ENCODE measurements at regions not wholly inside any gene's neighbourhood (a gene's known extent, or its start where the extent isn't known, plus 50 kb on each side); places are given as distances from the start of the nearest gene placed in this dataset.

DNA sequence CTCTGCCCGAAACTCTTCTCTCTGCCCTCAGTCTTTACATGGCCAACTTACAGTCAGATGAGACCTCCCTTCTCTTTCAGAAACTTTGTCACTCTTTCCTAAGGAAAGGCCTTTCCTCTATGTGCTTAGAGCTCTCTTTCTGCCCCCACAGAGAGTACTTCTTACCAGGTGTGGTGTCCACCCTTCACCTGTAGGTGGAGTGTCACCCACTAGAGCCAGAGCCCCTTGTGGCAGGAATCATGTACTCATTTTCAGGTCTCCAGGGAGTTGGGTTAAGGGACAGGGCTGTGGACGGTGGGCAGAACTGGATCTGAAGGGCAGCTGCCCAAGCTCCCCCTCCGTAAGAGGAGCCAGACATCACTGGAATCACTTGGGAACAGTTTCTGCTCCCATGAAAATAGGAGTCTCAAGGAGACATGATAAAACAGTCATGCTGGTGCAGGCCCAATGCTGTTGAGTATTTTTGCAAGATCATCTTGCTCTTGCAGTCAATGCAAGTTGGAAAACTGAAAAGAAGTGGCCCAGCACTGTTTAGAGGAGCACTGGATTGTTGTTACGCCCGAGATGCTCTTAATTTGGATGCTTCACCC is 436.7 kb downstream of the ZSWIM6 start:
- DNase-seq = no peak
- CTCF ChIA-PET = no interaction called here
- no peaks in the 10 kb centered on the region for H3K36me3 ChIP-seq (ENCODE audit: insufficient read depth, low read length)
- peaks cover 7 to 20% of the 10 kb centered on the region in 2 donors for H3K27me3 Mint-ChIP-seq
- POLR2A ChIA-PET = no interaction called here
- H3K27me3 ChIP-seq (ENCODE audit: insufficient read depth, low read length, poor library complexity, severe bottlenecking) = no peaks in the 10 kb centered on the region
- H3K27ac ChIP-seq (ENCODE audit: low read depth, low read length) = no peak overlapping the region
- no peaks in the 10 kb centered on the region for H3K4me1 ChIP-seq (ENCODE audit: insufficient read depth, low read length)
- H3K4me3 ChIP-seq (ENCODE audit: low read length) = no peak overlapping the region
- no peaks in the 10 kb centered on the region for H3K36me3 Mint-ChIP-seq
- H3K4me1 Mint-ChIP-seq = no peaks in the 10 kb centered on the region
- no peak overlapping the region for H3K27ac Mint-ChIP-seq
- no peak overlapping the region for H3K4me3 Mint-ChIP-seq
- H3K9me3 Mint-ChIP-seq = peaks cover 0 to 3% (median 0%) of the 10 kb centered on the region in 5 donors
- no peaks in the 10 kb centered on the region for H3K9me3 ChIP-seq (ENCODE audit: low read length)

- H3K9me3 ChIP-seq (ENCODE audit: low read length) = no peaks in the 10 kb centered on the region
- POLR2A ChIA-PET = no interaction called here
- no peaks in the 10 kb centered on the region for H3K36me3 Mint-ChIP-seq
- H3K27ac ChIP-seq (ENCODE audit: low read depth, low read length) = no peak overlapping the region
- H3K27me3 ChIP-seq (ENCODE audit: insufficient read depth, low read length, poor library complexity, severe bottlenecking) = no peaks in the 10 kb centered on the region
- H3K9me3 Mint-ChIP-seq = peaks cover 0 to 3% (median 0%) of the 10 kb centered on the region in 5 donors
- no peak overlapping the region for H3K27ac Mint-ChIP-seq
- H3K4me1 ChIP-seq (ENCODE audit: insufficient read depth, low read length) = no peaks in the 10 kb centered on the region
- no peaks in the 10 kb centered on the region for H3K4me1 Mint-ChIP-seq
- H3K4me3 ChIP-seq (ENCODE audit: low read length) = no peak overlapping the region
- DNase-seq = no peak
- H3K4me3 Mint-ChIP-seq = no peak overlapping the region
- CTCF ChIA-PET = no interaction called here
- no peaks in the 10 kb centered on the region for H3K36me3 ChIP-seq (ENCODE audit: insufficient read depth, low read length)
- H3K27me3 Mint-ChIP-seq = peaks cover 4 to 20% of the 10 kb centered on the region in 2 donors
Observed at GRCh38 chr5:61771062-61771461, 439.0 kb downstream of the ZSWIM6 start.

DNA sequence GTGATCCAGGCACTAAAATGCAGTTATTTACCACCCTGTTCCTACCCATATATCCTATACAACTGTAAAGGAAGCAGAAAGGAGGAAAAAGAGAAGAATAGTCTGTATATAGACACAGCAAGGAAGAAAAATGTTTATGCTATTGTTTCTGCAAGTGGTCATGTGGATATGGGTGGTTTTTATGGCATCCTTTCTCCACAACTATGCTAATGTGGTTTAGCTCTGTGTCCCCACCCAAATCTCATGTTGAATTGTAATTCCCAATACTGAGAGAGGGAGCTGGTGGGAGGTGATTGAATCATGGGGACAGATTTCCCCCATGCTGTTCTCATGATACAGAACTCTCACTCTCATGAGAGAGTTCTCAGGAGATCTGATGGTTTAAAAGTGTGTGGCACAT is 439.8 kb downstream of the ZSWIM6 start:
- H3K27ac ChIP-seq (ENCODE audit: low read depth, low read length) = no peak overlapping the region
- Mint-ChIP-seq H3K27ac (no peak overlapping the region), H3K36me3 (no peaks in the 10 kb centered on the region), H3K9me3 (peaks cover 0 to 3% (median 0%) of the 10 kb centered on the region in 5 donors), H3K27me3 (peaks cover 4 to 16% of the 10 kb centered on the region in 2 donors), H3K4me3 (no peak overlapping the region), H3K4me1 (no peaks in the 10 kb centered on the region)
- no peak overlapping the region for H3K4me3 ChIP-seq (ENCODE audit: low read length)
- H3K27me3 ChIP-seq (ENCODE audit: insufficient read depth, low read length, poor library complexity, severe bottlenecking) = no peaks in the 10 kb centered on the region
- DNase-seq = no peak
- H3K9me3 ChIP-seq (ENCODE audit: low read length) = no peaks in the 10 kb centered on the region
- H3K36me3 ChIP-seq (ENCODE audit: insufficient read depth, low read length) = no peaks in the 10 kb centered on the region
- CTCF ChIA-PET = no interaction called here
- no peaks in the 10 kb centered on the region for H3K4me1 ChIP-seq (ENCODE audit: insufficient read depth, low read length)
- POLR2A ChIA-PET = no interaction called here

DNA sequence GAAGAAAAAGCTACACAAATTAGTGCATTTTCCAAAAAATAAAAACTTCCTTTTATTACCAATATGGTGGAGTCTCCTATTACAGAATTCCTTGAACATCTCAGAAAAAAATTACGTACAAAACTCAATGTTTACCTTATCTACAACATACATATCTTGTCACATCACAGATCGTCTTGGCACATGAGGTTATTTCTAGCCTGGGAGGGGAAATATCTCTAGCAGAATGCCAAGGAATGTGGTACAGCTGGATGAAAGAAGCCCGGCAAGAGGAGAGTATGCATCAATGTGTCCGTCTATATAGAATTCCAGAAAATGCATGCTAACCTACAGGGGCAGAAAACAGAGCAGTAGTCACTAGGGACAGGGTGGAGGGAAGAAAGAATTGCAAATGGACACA is 443.8 kb downstream of the ZSWIM6 start:
- H3K27me3 Mint-ChIP-seq = peaks cover 9 to 24% of the 10 kb centered on the region in 2 donors
- no peaks in the 10 kb centered on the region for H3K36me3 Mint-ChIP-seq
- ChIA-PET POLR2A (no interaction called here), CTCF (no interaction called here)
- no peaks in the 10 kb centered on the region for H3K4me1 Mint-ChIP-seq
- Histone ChIP-seq H3K4me1 (ENCODE audit: insufficient read depth, low read length) (no peaks in the 10 kb centered on the region), H3K36me3 (ENCODE audit: insufficient read depth, low read length) (no peaks in the 10 kb centered on the region), H3K4me3 (ENCODE audit: low read length) (no peak overlapping the region), H3K9me3 (ENCODE audit: low read length) (no peaks in the 10 kb centered on the region), H3K27me3 (ENCODE audit: insufficient read depth, low read length, poor library complexity, severe bottlenecking) (no peaks in the 10 kb centered on the region), H3K27ac (ENCODE audit: low read depth, low read length) (no peak overlapping the region)
- H3K9me3 Mint-ChIP-seq = no peaks in the 10 kb centered on the region
- no peak for DNase-seq
- peak overlapping the region in 1 of 7 donors; percentile 1 for H3K4me3 Mint-ChIP-seq
- H3K27ac Mint-ChIP-seq = no peak overlapping the region

GRCh38 chr5:61777292-61777691 is 445.2 kb downstream of the ZSWIM6 start:
- H3K36me3 ChIP-seq (ENCODE audit: insufficient read depth, low read length) = no peaks in the 10 kb centered on the region
- Mint-ChIP-seq H3K36me3 (no peaks in the 10 kb centered on the region), H3K4me3 (no peak overlapping the region), H3K27me3 (peaks cover 9 to 24% of the 10 kb centered on the region in 2 donors), H3K4me1 (no peaks in the 10 kb centered on the region), H3K9me3 (no peaks in the 10 kb centered on the region), H3K27ac (no peak overlapping the region)
- DNase-seq = no peak
- ChIA-PET CTCF (no interaction called here), POLR2A (no interaction called here)
- H3K4me1 ChIP-seq (ENCODE audit: insufficient read depth, low read length) = no peaks in the 10 kb centered on the region
- H3K9me3 ChIP-seq (ENCODE audit: low read length) = no peaks in the 10 kb centered on the region
- no peaks in the 10 kb centered on the region for H3K27me3 ChIP-seq (ENCODE audit: insufficient read depth, low read length, poor library complexity, severe bottlenecking)
- H3K4me3 ChIP-seq (ENCODE audit: low read length) = no peak overlapping the region
- H3K27ac ChIP-seq (ENCODE audit: low read depth, low read length) = no peak overlapping the region

DNA sequence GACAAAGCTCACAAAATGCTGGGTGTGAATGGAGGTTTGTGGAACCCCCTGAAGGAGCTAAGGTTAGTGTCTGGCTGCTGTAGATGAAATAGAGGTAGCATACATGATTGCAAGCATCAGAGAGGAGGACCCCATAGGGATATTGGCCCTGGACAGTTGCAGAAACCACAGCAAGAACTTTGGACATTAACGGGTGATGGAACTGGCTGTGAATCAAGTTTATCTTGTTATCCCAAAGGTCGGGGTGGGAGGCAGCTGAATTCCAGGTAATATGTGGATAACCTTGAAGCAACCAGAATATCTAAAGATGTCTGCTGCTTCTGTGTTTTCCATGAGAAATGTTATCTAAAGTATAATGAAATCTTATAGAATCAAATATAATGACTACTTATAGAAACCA is 447.7 kb downstream of the ZSWIM6 start:
- Histone ChIP-seq H3K27me3 (ENCODE audit: insufficient read depth, low read length, poor library complexity, severe bottlenecking) (no peaks in the 10 kb centered on the region), H3K4me1 (ENCODE audit: insufficient read depth, low read length) (no peaks in the 10 kb centered on the region), H3K36me3 (ENCODE audit: insufficient read depth, low read length) (no peaks in the 10 kb centered on the region), H3K9me3 (ENCODE audit: low read length) (no peaks in the 10 kb centered on the region), H3K27ac (ENCODE audit: low read depth, low read length) (no peak overlapping the region), H3K4me3 (ENCODE audit: low read length) (no peak overlapping the region)
- H3K9me3 Mint-ChIP-seq = peaks cover 0 to 3% (median 0%) of the 10 kb centered on the region in 5 donors
- H3K27me3 Mint-ChIP-seq = peaks cover 9 to 24% of the 10 kb centered on the region in 2 donors
- H3K27ac Mint-ChIP-seq = no peak overlapping the region
- H3K4me1 Mint-ChIP-seq = no peaks in the 10 kb centered on the region
- DNase-seq = no peak
- no peaks in the 10 kb centered on the region for H3K36me3 Mint-ChIP-seq
- no peak overlapping the region for H3K4me3 Mint-ChIP-seq
- ChIA-PET CTCF (no interaction called here), POLR2A (no interaction called here)

GRCh38 chr5:61783481-61783880 is 451.4 kb downstream of the ZSWIM6 start:
- no peak for DNase-seq
- no peaks in the 10 kb centered on the region for H3K36me3 Mint-ChIP-seq
- ChIA-PET CTCF (no interaction called here), POLR2A (no interaction called here)
- no peak overlapping the region for H3K4me3 ChIP-seq (ENCODE audit: low read length)
- H3K36me3 ChIP-seq (ENCODE audit: insufficient read depth, low read length) = no peaks in the 10 kb centered on the region
- no peak overlapping the region for H3K4me3 Mint-ChIP-seq
- H3K27me3 Mint-ChIP-seq = peaks cover 9 to 20% of the 10 kb centered on the region in 2 donors
- H3K4me1 ChIP-seq (ENCODE audit: insufficient read depth, low read length) = no peaks in the 10 kb centered on the region
- no peak overlapping the region for H3K27ac ChIP-seq (ENCODE audit: low read depth, low read length)
- H3K27ac Mint-ChIP-seq = no peak overlapping the region
- H3K27me3 ChIP-seq (ENCODE audit: insufficient read depth, low read length, poor library complexity, severe bottlenecking) = no peaks in the 10 kb centered on the region
- H3K9me3 ChIP-seq (ENCODE audit: low read length) = no peaks in the 10 kb centered on the region
- H3K4me1 Mint-ChIP-seq = no peaks in the 10 kb centered on the region
- peaks cover 0 to 5% (median 0%) of the 10 kb centered on the region in 5 donors for H3K9me3 Mint-ChIP-seq

DNA sequence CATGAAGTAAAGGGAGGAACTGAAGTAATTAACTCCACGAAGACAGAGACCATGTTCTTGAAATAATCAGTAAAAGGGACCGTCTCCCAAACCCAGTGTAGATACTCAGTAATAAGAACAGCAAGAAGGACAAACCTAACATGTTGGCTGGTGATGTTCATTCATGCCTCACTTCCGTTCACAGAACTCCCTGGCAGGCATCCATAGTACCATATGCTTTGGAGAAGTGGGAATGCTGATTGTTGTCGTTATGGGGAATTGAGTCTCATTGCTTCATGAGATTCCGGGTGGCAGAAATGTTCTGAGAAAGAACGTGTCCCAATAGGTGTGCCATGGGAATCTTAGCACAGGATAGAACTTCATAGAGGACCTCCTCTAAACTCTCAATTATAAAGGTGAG is 452.3 kb downstream of the ZSWIM6 start:
- H3K36me3 Mint-ChIP-seq = no peaks in the 10 kb centered on the region
- POLR2A ChIA-PET = no interaction called here
- CTCF ChIA-PET = no interaction called here
- H3K27me3 Mint-ChIP-seq = peaks cover 3 to 13% of the 10 kb centered on the region in 2 donors
- no peaks in the 10 kb centered on the region for H3K36me3 ChIP-seq (ENCODE audit: insufficient read depth, low read length)
- peaks cover 0 to 5% (median 0%) of the 10 kb centered on the region in 5 donors for H3K9me3 Mint-ChIP-seq
- H3K9me3 ChIP-seq (ENCODE audit: low read length) = no peaks in the 10 kb centered on the region
- no peaks in the 10 kb centered on the region for H3K27me3 ChIP-seq (ENCODE audit: insufficient read depth, low read length, poor library complexity, severe bottlenecking)
- H3K27ac ChIP-seq (ENCODE audit: low read depth, low read length) = no peak overlapping the region
- H3K4me1 Mint-ChIP-seq = no peaks in the 10 kb centered on the region
- H3K4me1 ChIP-seq (ENCODE audit: insufficient read depth, low read length) = no peaks in the 10 kb centered on the region
- H3K27ac Mint-ChIP-seq = no peak overlapping the region
- no peak for DNase-seq
- H3K4me3 ChIP-seq (ENCODE audit: low read length) = no peak overlapping the region
- H3K4me3 Mint-ChIP-seq = no peak overlapping the region

GRCh38 chr5:61788548-61788947 is 456.5 kb downstream of the ZSWIM6 start:
- H3K9me3 ChIP-seq (ENCODE audit: low read length) = no peaks in the 10 kb centered on the region
- H3K4me3 ChIP-seq (ENCODE audit: low read length) = no peak overlapping the region
- H3K36me3 ChIP-seq (ENCODE audit: insufficient read depth, low read length) = no peaks in the 10 kb centered on the region
- Mint-ChIP-seq H3K27ac (no peak overlapping the region), H3K36me3 (no peaks in the 10 kb centered on the region), H3K27me3 (peaks cover 3 to 8% of the 10 kb centered on the region in 2 donors), H3K4me3 (no peak overlapping the region), H3K9me3 (peaks cover 0 to 4% (median 0%) of the 10 kb centered on the region in 5 donors), H3K4me1 (no peaks in the 10 kb centered on the region)
- ChIA-PET POLR2A (no interaction called here), CTCF (no interaction called here)
- H3K27me3 ChIP-seq (ENCODE audit: insufficient read depth, low read length, poor library complexity, severe bottlenecking) = no peaks in the 10 kb centered on the region
- no peak for DNase-seq
- H3K27ac ChIP-seq (ENCODE audit: low read depth, low read length) = no peak overlapping the region
- H3K4me1 ChIP-seq (ENCODE audit: insufficient read depth, low read length) = no peaks in the 10 kb centered on the region
